Keratinocyte (primary cell): ENCODE measurements at regions not wholly inside any gene's neighbourhood (a gene's known extent, or its start where the extent isn't known, plus 50 kb on each side); places are given as distances from the start of the nearest gene placed in this dataset.

Source experiments
- EZH2 ChIP-seq: IDR thresholded peaks from one replicate; pipeline ENCODE4 v1.6.1; 2012; ENCODE audit warnings: inconsistent platforms, mild to moderate bottlenecking, low read length, moderate library complexity
- TF ChIP-seq, protein P1 (sequence below), 3 experiments: IDR thresholded peaks in 1 of 3; conservative IDR thresholded peaks in 1 of 3; optimal IDR thresholded peaks in 1 of 3; 2 replicates in 2 of 3; 3 replicates in 1 of 3; pipeline versions ENCODE3 to v1.5.1; 2011; ENCODE audit warnings: low read length in 3 of 3, mild to moderate bottlenecking in 3 of 3, moderate library complexity in 2 of 3, control low read depth in 1 of 3, inconsistent platforms in 1 of 3; ENCODE audit not compliant: insufficient read depth in 2 of 3; ENCODE audit errors: extremely low read depth in 1 of 3

DNA sequence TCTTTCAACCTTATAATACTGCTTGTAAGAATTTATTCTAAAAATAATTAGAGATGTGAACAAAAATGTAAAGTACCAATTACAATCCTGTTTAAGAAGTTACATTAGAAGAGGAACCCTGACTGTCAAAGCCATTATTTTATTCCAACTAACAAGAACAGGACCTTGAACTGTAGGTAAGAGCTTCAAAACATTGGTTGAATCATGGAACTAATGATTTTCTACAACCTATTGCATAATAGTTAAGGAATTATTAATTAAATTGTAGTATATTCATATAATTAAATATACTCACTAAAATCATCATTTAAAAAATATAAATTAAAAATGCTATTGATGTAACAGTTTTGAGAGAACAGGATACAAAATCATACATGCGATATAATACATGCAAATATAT is 649.4 kb upstream of the KIRREL3 start:
- TF ChIP-seq, protein P1, sequence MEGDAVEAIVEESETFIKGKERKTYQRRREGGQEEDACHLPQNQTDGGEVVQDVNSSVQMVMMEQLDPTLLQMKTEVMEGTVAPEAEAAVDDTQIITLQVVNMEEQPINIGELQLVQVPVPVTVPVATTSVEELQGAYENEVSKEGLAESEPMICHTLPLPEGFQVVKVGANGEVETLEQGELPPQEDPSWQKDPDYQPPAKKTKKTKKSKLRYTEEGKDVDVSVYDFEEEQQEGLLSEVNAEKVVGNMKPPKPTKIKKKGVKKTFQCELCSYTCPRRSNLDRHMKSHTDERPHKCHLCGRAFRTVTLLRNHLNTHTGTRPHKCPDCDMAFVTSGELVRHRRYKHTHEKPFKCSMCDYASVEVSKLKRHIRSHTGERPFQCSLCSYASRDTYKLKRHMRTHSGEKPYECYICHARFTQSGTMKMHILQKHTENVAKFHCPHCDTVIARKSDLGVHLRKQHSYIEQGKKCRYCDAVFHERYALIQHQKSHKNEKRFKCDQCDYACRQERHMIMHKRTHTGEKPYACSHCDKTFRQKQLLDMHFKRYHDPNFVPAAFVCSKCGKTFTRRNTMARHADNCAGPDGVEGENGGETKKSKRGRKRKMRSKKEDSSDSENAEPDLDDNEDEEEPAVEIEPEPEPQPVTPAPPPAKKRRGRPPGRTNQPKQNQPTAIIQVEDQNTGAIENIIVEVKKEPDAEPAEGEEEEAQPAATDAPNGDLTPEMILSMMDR (optimal IDR thresholded peaks at IDR 0.05 in 1 of 3, IDR thresholded peaks at IDR 0.05 in 1 of 3, conservative IDR thresholded peaks at IDR 0.05 in 1 of 3; ENCODE audit: extremely low read depth in 1 of 3, insufficient read depth in 2 of 3, low read length in 3 of 3) = no peak
- TF ChIP-seq EZH2 = no peak
